MM.1S (cell line): ENCODE measurements at regions not wholly inside any gene's neighbourhood (a gene's known extent, or its start where the extent isn't known, plus 50 kb on each side); places are given as distances from the start of the nearest gene placed in this dataset.
"Not testable (repeated sequence)": the region's sequence is repeated elsewhere in the genome, so short reads cannot be mapped to it uniquely, and the experiment has no call there.

Experiments used
- CTCF ChIP-seq: fragments of 300-600 bp; sonication (generic); IDR thresholded peaks from 2 replicates; pipeline ENCODE4 v1.5.1; 2016; ENCODE audit warnings: antibody characterized with exemption, low read length, mixed read lengths
- EZH2phosphoT487 ChIP-seq: fragments of 300-600 bp; sonication (generic); IDR thresholded peaks from 2 replicates; pipeline ENCODE4 v1.6.1; 2018; ENCODE audit warnings: antibody characterized with exemption, low read length

GRCh38 chr1:120567620-120568019, 152.8 kb downstream of the NBPF8 start:
- not testable (repeated sequence) for TF ChIP-seq CTCF, EZH2phosphoT487
